Progenitor cell of endocrine pancreas (in vitro differentiated cells): ENCODE measurements at regions not wholly inside any gene's neighbourhood (a gene's known extent, or its start where the extent isn't known, plus 50 kb on each side); places are given as distances from the start of the nearest gene placed in this dataset.

Source experiments
- DNase-seq: peaks from one replicate; pipeline ENCODE4 v3.0.0; 2021; ENCODE audit warnings: low spot score; ENCODE audit not compliant: unreplicated experiment
- H3K27ac Mint-ChIP-seq: 2 replicates; pipeline ENCODE4 v1.8.0; 2021; ENCODE audit warnings: mild to moderate bottlenecking, moderate library complexity, mixed read lengths
- H3K27me3 Mint-ChIP-seq: 2 replicates; pipeline ENCODE4 v1.8.0; 2021; ENCODE audit warnings: mixed read lengths
- H3K36me3 Mint-ChIP-seq: 2 replicates; pipeline ENCODE4 v1.8.0; 2022; ENCODE audit warnings: mixed read lengths; ENCODE audit not compliant: insufficient read depth
- H3K4me1 Mint-ChIP-seq: 2 replicates; pipeline ENCODE4 v1.8.0; 2021; ENCODE audit warnings: low read depth, mixed read lengths
- H3K4me3 Mint-ChIP-seq: 2 replicates; pipeline ENCODE4 v1.8.0; 2021; ENCODE audit warnings: low read depth, mild to moderate bottlenecking, moderate library complexity, mixed read lengths
- H3K9me3 Mint-ChIP-seq: 2 replicates; pipeline ENCODE4 v1.8.0; 2021; ENCODE audit warnings: low read depth, mixed read lengths
- CTCF ChIP-seq: fragments of 200-600 bp; sonication (generic); IDR thresholded peaks from one replicate; pipeline ENCODE4 v1.5.0; 2021; ENCODE audit warnings: antibody characterized with exemption, mild to moderate bottlenecking; ENCODE audit not compliant: unreplicated experiment

GRCh38 chr4:96833831-96834230 lies 993.9 kb downstream of the PDHA2 start:
- Mint-ChIP-seq H3K27ac (no peak overlapping the region), H3K4me3 (no peak overlapping the region), H3K4me1 (no peaks in the 10 kb centered on the region), H3K36me3 (no peaks in the 10 kb centered on the region), H3K9me3 (peaks cover 4% of the 10 kb centered on the region), H3K27me3 (no peaks in the 10 kb centered on the region)
- DNase-seq: no peak
- no peak for TF ChIP-seq CTCF

- no peak overlapping the region for H3K4me3 Mint-ChIP-seq
- no peak for DNase-seq
- no peaks in the 10 kb centered on the region for H3K9me3 Mint-ChIP-seq
- H3K36me3 Mint-ChIP-seq: no peaks in the 10 kb centered on the region
- H3K27me3 Mint-ChIP-seq: no peaks in the 10 kb centered on the region
- TF ChIP-seq CTCF: no peak
- H3K4me1 Mint-ChIP-seq: no peaks in the 10 kb centered on the region
- no peak overlapping the region for H3K27ac Mint-ChIP-seq
Measured at GRCh38 chr4:96835991-96836390, 996.1 kb downstream of the PDHA2 start.

- H3K4me3 Mint-ChIP-seq: no peak overlapping the region
- no peaks in the 10 kb centered on the region for H3K36me3 Mint-ChIP-seq
- no peak for DNase-seq
- no peaks in the 10 kb centered on the region for H3K9me3 Mint-ChIP-seq
- no peak overlapping the region for H3K27ac Mint-ChIP-seq
- TF ChIP-seq CTCF: no peak
- no peaks in the 10 kb centered on the region for H3K4me1 Mint-ChIP-seq
- no peaks in the 10 kb centered on the region for H3K27me3 Mint-ChIP-seq
Measured at GRCh38 chr4:96839441-96839840, 999.5 kb downstream of the PDHA2 start.

DNA sequence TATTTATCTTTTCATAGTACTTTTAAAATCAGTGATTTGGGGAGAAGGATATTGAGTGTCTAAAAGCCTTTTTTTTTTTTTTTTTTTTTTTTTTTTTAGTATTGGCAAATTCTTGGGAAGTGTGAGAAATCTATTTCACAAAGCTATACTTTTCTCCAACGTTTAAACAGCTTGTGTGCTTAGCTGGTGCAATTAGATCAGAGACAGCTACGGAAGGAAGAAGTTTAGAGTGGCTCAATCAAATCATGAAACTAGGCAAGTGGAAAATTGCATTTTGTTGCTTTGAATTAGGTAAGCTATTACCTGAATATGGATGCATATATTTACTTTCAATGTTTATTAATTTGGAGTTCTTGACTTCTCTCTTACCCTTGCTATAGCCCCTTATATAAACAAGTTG lies 1001.9 kb downstream of the PDHA2 start:
- TF ChIP-seq CTCF: no peak
- no peak overlapping the region for H3K4me3 Mint-ChIP-seq
- H3K36me3 Mint-ChIP-seq: no peaks in the 10 kb centered on the region
- no peaks in the 10 kb centered on the region for H3K9me3 Mint-ChIP-seq
- no peaks in the 10 kb centered on the region for H3K4me1 Mint-ChIP-seq
- no peak overlapping the region for H3K27ac Mint-ChIP-seq
- H3K27me3 Mint-ChIP-seq: no peaks in the 10 kb centered on the region
- no peak for DNase-seq

GRCh38 chr4:96844858-96845490 lies 1005.1 kb downstream of the PDHA2 start:
- no peak overlapping the region for H3K4me3 Mint-ChIP-seq
- no peak for TF ChIP-seq CTCF
- no peaks in the 10 kb centered on the region for H3K36me3 Mint-ChIP-seq

More at GRCh38 chr4:96844858-96845490, 1005.1 kb downstream of the PDHA2 start:
- Mint-ChIP-seq H3K9me3 (no peaks in the 10 kb centered on the region), H3K27ac (no peak overlapping the region), H3K27me3 (no peaks in the 10 kb centered on the region), H3K4me1 (no peaks in the 10 kb centered on the region)
- DNase-seq: no peak
